ENCODE measurements at regions not wholly inside any gene's neighbourhood (a gene's known extent, or its start where the extent isn't known, plus 50 kb on each side); places are given as distances from the start of the nearest gene placed in this dataset.

DNA sequence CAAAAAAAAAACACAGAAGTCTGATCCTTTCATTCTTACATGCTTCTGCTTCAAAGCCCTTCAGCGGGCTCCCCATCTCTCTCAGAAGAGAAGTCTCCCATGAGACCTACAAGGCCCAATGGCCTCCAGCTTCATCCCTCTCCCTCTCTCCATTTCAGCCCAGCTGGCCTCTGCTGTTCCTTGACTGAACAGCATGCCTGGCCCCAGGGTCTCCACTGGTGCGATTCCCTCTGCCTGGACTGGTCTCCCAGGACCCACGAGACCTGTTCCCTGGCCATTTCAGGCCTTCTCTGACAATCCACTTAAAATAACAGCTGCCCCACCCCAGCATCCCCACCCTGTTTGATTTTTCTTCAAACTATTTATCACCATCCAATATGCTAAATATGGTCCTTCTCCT, 91.2 kb downstream of the AIPL1 start:
- no peak for TF ChIP-seq ZKSCAN1 (IDR thresholded peaks at IDR 0.05; ENCODE audit: low read depth, low read length)
- TF ChIP-seq, protein P1, sequence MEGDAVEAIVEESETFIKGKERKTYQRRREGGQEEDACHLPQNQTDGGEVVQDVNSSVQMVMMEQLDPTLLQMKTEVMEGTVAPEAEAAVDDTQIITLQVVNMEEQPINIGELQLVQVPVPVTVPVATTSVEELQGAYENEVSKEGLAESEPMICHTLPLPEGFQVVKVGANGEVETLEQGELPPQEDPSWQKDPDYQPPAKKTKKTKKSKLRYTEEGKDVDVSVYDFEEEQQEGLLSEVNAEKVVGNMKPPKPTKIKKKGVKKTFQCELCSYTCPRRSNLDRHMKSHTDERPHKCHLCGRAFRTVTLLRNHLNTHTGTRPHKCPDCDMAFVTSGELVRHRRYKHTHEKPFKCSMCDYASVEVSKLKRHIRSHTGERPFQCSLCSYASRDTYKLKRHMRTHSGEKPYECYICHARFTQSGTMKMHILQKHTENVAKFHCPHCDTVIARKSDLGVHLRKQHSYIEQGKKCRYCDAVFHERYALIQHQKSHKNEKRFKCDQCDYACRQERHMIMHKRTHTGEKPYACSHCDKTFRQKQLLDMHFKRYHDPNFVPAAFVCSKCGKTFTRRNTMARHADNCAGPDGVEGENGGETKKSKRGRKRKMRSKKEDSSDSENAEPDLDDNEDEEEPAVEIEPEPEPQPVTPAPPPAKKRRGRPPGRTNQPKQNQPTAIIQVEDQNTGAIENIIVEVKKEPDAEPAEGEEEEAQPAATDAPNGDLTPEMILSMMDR (IDR thresholded peaks at IDR 0.05 in 2 of 3, conservative IDR thresholded peaks at IDR 0.05 in 1 of 3; ENCODE audit: insufficient read depth in 2 of 3, low read depth in 1 of 3, low read length in 3 of 3) = no peak

All from K562 (cell line).